GM18526 (cell line): ENCODE measurements at regions not wholly inside any gene's neighbourhood (a gene's known extent, or its start where the extent isn't known, plus 50 kb on each side); places are given as distances from the start of the nearest gene placed in this dataset.

Experiments used
- POLR2A ChIP-seq: IDR thresholded peaks from 3 replicates; pipeline ENCODE4 v1.6.1; 2011; ENCODE audit not compliant: insufficient read length; ENCODE audit errors: extremely low read depth

DNA sequence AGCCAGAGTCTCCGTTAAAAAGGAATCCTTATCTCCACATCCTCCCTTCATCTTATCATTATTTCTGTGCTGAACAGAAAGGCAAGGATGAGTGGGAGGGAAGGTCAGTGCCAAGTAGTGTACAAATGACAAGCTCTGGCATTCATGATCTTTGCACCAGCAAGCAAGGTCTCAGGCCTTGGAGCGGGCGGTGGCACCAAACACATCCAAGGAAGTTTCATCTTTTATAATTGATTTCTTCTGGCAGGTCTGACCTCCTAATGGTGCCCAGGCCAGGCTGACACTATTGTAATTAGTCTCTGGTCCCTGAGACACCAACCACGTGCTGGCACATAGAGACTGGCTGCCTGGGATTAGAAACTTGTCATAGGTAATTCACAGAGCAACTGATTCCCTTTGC, 336.6 kb downstream of the EN1 start:
- no peak for TF ChIP-seq POLR2A

DNA sequence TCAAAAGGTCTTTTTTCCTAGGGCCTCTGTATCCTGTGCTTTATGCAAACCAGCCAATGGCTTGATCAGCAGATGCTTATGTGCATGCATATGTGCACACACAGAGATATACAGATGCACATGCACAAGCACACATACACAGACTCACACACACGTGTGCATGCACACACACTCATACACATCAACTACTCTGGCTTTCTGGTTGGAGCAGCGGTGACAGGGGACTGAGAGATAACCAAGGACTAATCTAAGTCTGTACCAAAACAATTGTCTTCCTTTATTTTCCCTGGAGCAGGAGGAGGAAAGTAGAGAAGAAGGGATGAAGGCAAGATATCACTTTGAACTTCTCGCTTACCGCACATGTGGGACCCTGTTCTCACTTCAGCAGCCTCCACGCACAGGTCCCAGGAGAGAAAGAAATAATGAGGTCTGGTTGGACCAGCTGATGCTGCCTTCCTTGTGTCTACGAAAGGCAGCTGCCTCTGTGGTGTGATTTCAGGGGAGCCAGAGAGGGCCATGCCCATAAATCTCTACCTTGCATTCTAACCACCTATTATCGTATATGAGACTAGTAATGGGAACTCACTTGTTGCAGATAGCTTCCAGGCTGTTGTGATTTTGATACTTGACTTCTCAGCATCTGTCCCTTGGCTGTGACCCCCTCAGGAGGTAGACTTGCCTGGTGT, 338.0 kb downstream of the EN1 start:
- no peak for TF ChIP-seq POLR2A

DNA sequence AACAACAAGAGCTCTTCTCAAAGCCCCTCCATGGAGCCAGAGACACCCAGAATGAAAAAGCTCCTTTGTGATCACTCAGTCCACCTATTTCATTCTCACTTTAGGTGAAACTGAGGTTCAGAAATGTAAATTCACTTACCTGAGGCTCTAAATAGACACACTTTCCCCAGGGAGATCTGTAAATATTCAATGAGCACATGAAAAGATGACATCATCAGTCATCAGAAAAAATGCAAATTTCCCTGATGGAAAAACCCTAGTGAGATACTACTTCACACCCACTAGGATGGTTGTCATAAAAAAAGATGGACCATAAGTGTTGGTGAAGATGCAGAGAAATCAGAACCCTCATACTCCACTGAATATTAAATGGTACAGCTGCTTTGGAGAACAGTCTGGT, 339.2 kb downstream of the EN1 start:
- no peak for TF ChIP-seq POLR2A

DNA sequence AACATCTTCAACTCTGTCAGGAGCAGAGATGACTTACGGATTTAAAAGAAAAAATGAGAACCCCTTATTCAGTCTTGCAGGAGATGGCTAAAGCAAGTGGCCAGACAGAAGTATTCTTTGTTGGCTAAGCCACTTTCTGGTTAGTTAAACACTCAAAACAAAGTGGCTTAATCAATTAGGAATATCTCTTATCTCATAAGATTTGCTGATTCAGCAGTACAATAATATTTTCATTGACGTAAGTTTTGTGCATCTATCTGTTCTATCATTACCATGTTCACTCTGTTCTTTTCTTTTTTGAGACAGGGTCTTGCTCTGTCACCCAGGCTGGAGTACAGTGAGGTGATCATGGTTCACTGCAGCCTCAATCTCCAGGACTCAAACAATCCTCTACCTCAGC, 342.0 kb downstream of the EN1 start:
- TF ChIP-seq POLR2A: no peak

DNA sequence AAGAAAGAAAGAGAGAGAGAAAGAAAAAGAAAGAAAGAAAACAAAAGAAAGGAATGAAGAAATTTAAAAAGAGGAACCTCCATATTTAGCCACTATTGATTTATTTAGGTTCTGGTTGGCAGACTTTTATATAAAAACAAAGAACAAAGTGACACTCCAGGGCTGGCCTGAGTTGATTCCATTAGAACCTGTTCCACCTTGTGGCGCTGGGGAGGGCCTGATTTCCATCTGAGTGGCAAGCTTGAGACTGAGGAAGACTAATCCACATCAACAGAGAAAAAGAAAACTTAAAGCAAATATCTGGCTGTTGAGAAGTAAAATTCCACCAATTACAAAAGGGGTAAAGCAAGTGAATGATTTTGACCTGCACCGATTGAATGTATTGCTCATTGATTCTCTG, 345.3 kb downstream of the EN1 start:
- no peak for TF ChIP-seq POLR2A

DNA sequence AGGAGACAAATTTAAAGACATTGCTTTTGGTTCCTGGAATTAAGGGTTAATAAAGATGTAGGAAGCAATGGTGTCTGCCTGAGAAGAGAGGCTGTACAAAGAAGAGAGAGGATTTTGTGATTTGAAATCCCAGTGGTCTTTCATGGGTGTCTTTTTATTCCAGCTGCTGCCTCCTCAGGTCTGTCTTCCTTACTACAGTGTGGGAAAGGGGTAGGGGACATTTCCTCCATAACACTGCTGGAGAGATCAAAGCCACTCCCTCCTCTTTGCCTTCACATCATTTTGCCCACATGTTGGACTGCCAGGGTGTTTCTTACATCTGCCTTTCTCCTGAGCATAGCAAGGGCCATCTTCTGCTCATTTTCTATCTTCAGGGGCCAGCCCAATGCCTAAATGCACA, 348.5 kb downstream of the EN1 start:
- no peak for TF ChIP-seq POLR2A

DNA sequence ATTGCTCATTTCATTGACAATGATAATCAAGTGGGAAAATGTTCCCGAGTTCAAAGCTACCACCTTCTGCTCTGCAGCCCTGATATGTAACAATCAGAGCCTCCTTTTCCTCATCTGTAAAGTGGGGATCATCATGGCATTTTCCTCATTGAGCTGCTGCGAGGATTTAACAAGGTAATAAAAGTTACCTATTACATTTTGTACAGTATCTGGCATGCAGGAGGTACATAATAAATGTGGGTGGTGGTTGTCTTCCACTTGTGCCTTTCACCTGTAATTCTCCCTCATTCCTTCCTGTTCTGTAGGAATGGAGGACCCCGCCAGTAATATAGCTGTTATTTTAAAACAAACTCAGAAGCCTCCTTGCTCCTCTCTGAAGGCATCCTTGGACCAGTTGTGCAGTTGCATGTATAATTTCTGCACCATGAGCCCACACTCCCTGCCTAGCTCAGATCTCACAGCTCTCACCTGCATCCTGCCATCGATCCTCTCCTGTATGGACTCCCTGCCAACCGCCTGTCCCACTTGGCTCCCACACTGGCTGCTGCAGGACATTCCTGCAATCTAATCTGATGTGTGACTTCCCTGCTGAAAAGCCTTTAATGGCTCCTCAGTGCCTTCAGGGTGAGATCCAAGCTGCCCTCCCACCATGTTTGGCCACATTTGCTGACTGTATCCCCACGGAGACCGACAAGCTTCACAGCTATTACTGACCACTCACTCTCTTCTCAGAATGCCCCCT, 350.4 kb downstream of the EN1 start:
- no peak for TF ChIP-seq POLR2A

DNA sequence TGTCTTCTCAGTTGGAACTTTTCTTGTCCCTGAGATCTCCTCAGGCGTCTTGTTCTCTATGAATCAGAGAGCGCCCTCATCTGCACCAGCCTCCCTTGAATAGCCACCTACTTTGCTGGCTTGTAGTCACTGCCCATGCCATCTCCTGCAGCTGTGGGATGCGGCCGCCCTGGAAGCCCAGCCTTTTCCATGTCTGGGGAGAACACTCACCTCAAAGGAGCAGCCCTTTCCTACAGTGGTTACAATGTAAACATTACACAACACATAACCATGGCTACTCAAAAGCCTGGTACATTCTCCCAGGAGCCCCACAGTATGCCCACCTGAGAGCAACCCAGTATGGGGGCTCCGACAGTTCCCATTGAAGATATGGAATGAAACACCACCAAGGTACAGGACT, 351.0 kb downstream of the EN1 start:
- no peak for TF ChIP-seq POLR2A

GRCh38 chr2:118495290-118495689, 352.2 kb downstream of the EN1 start:
- TF ChIP-seq POLR2A: no peak

GRCh38 chr2:118493213-118493612, 354.2 kb downstream of the EN1 start:
- TF ChIP-seq POLR2A: no peak

DNA sequence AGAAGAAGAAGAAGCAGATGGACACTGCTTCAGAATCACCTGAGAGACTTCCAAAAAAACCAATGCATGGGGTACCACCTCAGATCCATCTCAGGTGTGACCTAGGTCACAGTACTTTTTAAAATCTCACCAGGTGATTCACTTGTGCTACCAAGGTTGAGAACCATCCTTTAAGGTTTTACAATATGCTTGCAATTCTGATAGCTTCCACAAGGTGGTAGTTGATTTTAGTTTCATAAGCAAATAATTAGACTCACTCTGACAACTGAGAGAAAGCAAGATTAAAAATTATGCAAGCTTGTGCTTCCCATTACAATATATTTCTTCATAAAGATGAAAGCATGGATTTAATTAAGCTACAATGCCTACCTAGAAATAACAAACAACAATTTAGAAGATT, 355.1 kb downstream of the EN1 start:
- no peak for TF ChIP-seq POLR2A

GRCh38 chr2:118490330-118490729, 357.1 kb downstream of the EN1 start:
- no peak for TF ChIP-seq POLR2A

GRCh38 chr2:118489712-118490299, 357.6 kb downstream of the EN1 start:
- no peak for TF ChIP-seq POLR2A

DNA sequence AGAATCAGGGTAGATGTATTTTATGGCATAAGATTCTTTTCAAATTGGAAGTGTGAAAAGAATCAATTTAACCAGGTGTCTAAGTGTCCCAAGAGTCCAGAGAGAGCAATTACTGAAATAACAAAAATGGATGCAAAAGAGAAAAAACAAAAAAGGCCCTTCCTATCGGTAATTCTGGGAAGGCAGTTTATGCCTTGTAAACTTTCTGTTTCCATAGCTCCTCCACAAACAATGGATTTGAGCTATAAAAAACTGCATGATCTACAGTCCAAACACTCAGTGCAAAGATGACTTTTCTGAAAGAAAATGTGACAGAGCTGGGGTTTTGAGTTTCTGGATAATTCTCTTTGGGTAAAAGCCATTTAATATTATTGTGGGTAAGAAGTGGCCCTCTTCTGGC, 366.1 kb downstream of the EN1 start:
- TF ChIP-seq POLR2A: no peak

- TF ChIP-seq POLR2A: no peak
Observed at GRCh38 chr2:118479020-118479419, 368.4 kb downstream of the EN1 start.

DNA sequence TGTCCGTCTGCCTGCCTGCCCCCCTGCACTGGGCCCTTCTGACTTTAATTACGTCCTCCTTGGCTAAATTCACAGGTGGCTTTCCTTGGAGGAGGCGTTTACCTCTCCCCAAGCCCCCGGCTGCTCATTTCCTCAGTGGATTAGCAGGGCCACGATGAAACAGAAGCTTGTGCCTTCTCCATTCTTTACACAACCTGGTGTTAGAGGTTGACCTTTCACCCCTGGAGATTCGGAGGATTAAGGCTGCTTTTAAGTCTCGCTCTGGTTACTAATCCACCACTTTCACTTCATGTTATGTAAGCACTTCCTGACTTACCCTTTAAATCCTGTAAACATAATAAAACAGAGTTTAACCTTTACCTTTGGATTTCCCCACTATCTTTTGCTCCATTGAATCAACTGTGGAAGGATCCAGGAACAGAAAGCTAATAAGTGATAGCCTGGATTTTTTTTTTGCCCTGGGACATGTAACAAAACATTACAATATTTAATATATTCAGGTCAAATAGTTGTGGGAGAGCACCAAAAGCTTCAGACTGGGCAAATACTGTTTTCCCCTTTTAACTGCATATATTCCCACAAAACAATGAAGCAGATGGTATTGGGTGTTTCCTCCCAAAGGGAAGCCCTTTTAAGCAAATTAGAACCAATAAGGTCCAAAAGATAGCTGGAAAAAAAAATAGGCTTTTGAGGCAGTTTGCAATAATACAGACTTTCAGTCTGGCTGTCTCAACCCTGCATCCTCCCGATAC, 370.2 kb downstream of the EN1 start:
- no peak for TF ChIP-seq POLR2A
